ENCODE measurements at regions not wholly inside any gene's neighbourhood (a gene's known extent, or its start where the extent isn't known, plus 50 kb on each side); places are given as distances from the start of the nearest gene placed in this dataset.

- TF ChIP-seq POLR2A (IDR thresholded peaks at IDR 0.05), result no peak
- TF ChIP-seq, protein P1, sequence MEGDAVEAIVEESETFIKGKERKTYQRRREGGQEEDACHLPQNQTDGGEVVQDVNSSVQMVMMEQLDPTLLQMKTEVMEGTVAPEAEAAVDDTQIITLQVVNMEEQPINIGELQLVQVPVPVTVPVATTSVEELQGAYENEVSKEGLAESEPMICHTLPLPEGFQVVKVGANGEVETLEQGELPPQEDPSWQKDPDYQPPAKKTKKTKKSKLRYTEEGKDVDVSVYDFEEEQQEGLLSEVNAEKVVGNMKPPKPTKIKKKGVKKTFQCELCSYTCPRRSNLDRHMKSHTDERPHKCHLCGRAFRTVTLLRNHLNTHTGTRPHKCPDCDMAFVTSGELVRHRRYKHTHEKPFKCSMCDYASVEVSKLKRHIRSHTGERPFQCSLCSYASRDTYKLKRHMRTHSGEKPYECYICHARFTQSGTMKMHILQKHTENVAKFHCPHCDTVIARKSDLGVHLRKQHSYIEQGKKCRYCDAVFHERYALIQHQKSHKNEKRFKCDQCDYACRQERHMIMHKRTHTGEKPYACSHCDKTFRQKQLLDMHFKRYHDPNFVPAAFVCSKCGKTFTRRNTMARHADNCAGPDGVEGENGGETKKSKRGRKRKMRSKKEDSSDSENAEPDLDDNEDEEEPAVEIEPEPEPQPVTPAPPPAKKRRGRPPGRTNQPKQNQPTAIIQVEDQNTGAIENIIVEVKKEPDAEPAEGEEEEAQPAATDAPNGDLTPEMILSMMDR (IDR thresholded peaks at IDR 0.05), result no peak
These were observed 588.3 kb downstream of the NPHP4 start for GRCh38 chr1:5403935-5404334.

All from breast epithelium (tissue), 3 donors.